Duodenal mucosa (tissue), 2 donors: ENCODE measurements at regions not wholly inside any gene's neighbourhood (a gene's known extent, or its start where the extent isn't known, plus 50 kb on each side); places are given as distances from the start of the nearest gene placed in this dataset.

ENCODE experiments used
- H3K27ac ChIP-seq: one replicate; pipeline ENCODE4 v1.7.0; 2013; ENCODE audit warnings: low read depth, low read length
- H3K27me3 ChIP-seq, 2 donors: one replicate each; pipeline ENCODE4 v1.7.0; 2013; ENCODE audit warnings: low read length in 2 of 2, control low read depth in 1 of 2; ENCODE audit not compliant: insufficient read depth in 2 of 2, control insufficient read depth in 1 of 2
- H3K36me3 ChIP-seq, 2 donors: one replicate each; pipeline ENCODE4 v1.7.0; 2013; ENCODE audit warnings: low read length in 2 of 2, control low read depth in 1 of 2; ENCODE audit not compliant: insufficient read depth in 2 of 2, control insufficient read depth in 1 of 2
- H3K4me1 ChIP-seq, 2 donors: one replicate each; pipeline ENCODE4 v1.7.0; 2013; ENCODE audit warnings: low read length in 2 of 2, control low read depth in 1 of 2; ENCODE audit not compliant: insufficient read depth in 2 of 2, control insufficient read depth in 1 of 2
- H3K4me3 ChIP-seq, 2 donors: one replicate each; pipeline ENCODE4 v1.7.0; 2013; ENCODE audit warnings: low read length in 2 of 2, low read depth in 1 of 2
- H3K9ac ChIP-seq, 2 donors: one replicate each; pipeline ENCODE4 v1.7.0; 2013; ENCODE audit warnings: low read length in 2 of 2, low read depth in 1 of 2
- H3K9me3 ChIP-seq, 2 donors: one replicate each; pipeline ENCODE4 v1.7.0; 2013; ENCODE audit warnings: low read length in 2 of 2, control low read depth in 1 of 2; ENCODE audit not compliant: control insufficient read depth in 1 of 2

DNA sequence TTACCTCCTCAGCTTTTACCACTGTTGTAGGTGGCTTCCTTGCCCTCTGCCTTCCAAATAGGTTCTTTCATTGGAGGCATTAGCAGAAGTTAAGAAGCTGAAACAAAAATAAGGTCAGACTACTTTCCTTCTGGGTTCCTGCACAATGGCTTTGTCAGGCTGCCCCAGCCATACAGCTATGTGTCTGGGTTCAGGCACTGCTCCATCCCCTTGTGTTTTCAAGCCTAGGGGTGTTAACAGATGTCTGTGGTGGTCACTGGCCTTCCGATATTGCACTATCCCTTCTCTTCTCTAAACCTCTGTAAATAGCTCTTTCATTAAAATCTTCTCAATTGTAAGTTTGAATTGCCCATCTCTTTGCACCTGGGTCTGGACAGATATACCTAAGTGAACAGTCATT, 728.9 kb downstream of the SLC16A7 start:
- no peak overlapping the region for H3K9ac ChIP-seq
- H3K4me1 ChIP-seq: no peaks in the 10 kb centered on the region
- H3K9me3 ChIP-seq: no peaks in the 10 kb centered on the region
- no peak overlapping the region for H3K4me3 ChIP-seq
- H3K27ac ChIP-seq: no peak overlapping the region
- H3K36me3 ChIP-seq: no peaks in the 10 kb centered on the region
- no peaks in the 10 kb centered on the region for H3K27me3 ChIP-seq

DNA sequence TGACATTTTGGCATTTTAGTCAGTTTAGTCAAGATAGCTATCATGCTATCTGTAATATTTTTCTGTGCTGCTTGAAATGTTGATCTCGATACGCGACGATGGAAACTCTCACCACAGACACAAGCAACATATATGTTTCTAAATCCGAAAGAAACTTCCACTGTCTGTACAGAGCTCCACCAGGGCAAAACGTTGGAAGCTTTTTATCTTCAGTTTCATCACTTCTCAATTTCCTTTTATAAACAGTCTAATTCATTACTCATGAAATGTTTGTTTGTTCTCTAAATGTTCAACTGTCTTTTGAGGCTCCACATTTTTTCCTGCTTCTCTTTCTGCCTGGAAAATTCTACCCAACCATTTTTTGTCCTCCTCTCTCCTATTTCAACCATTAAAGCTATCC, 737.6 kb downstream of the SLC16A7 start:
- no peaks in the 10 kb centered on the region for H3K36me3 ChIP-seq
- no peaks in the 10 kb centered on the region for H3K4me1 ChIP-seq
- no peaks in the 10 kb centered on the region for H3K9me3 ChIP-seq
- H3K27me3 ChIP-seq: no peaks in the 10 kb centered on the region
- no peak overlapping the region for H3K27ac ChIP-seq
- H3K4me3 ChIP-seq: no peak overlapping the region
- no peak overlapping the region for H3K9ac ChIP-seq

DNA sequence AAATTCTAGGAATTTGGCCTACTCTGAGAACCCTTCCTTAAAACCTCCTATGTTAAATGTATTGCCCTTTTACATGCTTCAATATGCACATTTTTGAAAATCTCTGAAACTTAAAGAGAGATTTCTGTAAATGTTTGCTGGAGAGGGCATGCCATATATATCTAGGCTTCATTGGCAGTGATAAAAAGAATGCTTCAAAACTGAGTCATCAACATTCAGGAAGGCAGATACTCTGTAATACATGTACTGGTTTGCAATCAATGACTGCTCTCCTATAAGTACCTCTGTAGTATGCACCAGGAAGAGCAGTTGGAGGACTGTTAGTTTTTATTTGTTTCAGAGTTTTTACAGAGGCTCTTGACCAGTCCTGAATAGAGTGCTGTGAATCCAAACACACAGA, 739.9 kb downstream of the SLC16A7 start:
- Histone ChIP-seq H3K4me1 (no peaks in the 10 kb centered on the region), H3K9ac (no peak overlapping the region), H3K36me3 (no peaks in the 10 kb centered on the region), H3K27ac (no peak overlapping the region), H3K9me3 (no peaks in the 10 kb centered on the region), H3K4me3 (no peak overlapping the region), H3K27me3 (no peaks in the 10 kb centered on the region)

DNA sequence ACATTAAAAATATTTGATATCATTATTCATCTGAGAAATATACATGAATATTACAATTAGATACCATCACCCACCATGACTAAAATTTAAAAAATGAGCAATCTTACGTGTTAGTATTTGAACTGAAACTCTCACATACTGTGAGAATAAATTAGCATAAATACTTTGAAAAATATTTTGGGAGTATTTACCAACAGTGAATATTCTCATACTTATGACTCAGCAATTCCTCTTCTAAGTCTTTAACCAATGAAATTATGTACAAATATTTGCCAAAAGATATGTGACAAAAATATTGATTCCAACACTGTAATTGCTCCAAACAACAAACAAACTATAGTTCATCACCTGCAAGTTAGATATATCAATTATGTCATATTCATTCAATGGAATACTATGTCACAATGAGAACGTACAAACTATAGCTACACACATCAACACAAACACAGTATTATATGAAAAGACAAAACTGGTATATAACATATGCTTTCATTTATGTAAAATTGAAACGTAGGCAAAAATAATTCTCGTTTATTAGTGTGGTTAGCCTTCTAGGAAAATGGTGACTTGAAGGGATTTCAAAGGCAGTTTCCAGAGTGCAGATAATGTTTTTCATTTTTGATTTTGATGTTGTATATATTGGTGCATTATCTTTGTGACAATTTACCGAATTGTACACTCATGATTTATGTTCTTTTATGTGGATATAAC, 742.2 kb downstream of the SLC16A7 start:
- Histone ChIP-seq H3K4me3 (no peak overlapping the region), H3K27me3 (no peaks in the 10 kb centered on the region), H3K9ac (no peak overlapping the region)

DNA sequence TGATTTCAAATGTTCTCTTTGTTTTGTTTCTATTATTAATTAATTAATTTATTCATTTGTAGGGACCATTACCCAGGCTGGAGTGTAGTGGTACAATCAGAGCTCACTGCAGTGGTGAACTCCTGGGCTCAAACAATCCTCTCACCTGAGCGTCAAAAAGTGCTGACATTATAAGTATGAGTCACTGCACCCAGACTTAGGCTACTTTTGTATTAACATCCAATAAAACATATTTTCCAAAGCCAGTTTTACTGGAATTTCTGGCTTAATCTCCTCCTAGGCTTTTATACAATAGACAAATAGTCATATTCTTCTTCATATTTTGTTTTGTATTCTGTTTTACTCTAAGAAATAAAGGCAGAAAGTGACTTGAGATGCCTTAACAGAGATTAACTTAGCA, 749.6 kb downstream of the SLC16A7 start:
- Histone ChIP-seq H3K9me3 (peaks cover 0 to 4% of the 10 kb centered on the region in 2 donors), H3K4me1 (no peaks in the 10 kb centered on the region), H3K36me3 (no peaks in the 10 kb centered on the region), H3K27me3 (no peaks in the 10 kb centered on the region), H3K27ac (no peak overlapping the region), H3K4me3 (no peak overlapping the region), H3K9ac (no peak overlapping the region)

More for the DNA sequence above, 742.2 kb downstream of the SLC16A7 start:
- H3K27ac ChIP-seq: no peak overlapping the region
- no peaks in the 10 kb centered on the region for H3K4me1 ChIP-seq
- peaks cover 0 to 4% of the 10 kb centered on the region in 2 donors for H3K9me3 ChIP-seq
- H3K36me3 ChIP-seq: no peaks in the 10 kb centered on the region

DNA sequence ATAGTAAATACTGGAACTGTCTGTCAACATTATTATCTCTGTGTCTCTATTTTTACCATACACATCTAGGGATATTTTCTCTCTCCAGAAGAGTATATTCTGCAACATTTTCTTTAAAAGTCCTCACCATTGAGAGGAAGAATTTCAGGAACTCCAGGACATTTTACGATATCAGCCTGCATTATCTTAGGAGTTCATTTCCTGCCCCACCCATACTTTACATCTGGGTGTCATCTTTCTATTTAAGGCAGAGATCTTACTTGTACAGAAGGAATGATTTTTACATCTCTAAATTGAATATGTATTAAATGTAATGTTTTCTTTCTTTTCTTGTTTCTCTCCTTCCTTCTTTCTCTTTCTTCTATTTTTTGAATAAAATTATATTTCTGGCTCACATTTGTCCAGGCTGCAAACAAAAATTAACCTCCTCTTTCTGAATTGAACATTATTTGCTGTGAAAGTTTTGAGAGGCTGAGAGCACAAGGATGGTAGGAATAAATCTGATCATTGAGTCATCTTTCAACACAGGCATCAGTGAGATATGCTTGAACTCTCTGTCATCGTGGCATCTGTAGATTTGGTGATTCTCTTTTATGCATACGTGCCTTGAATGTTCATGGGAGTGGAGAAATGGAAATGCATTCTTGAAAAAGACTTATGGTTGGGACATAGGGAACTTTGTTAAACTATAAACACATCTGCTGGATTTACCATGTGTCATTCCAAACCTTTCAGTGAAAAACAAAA, 753.6 kb downstream of the SLC16A7 start:
- no peaks in the 10 kb centered on the region for H3K4me1 ChIP-seq
- H3K4me3 ChIP-seq: no peak overlapping the region
- H3K9me3 ChIP-seq: no peaks in the 10 kb centered on the region
- no peak overlapping the region for H3K27ac ChIP-seq
- H3K27me3 ChIP-seq: no peaks in the 10 kb centered on the region
- no peaks in the 10 kb centered on the region for H3K36me3 ChIP-seq
- H3K9ac ChIP-seq: no peak overlapping the region

DNA sequence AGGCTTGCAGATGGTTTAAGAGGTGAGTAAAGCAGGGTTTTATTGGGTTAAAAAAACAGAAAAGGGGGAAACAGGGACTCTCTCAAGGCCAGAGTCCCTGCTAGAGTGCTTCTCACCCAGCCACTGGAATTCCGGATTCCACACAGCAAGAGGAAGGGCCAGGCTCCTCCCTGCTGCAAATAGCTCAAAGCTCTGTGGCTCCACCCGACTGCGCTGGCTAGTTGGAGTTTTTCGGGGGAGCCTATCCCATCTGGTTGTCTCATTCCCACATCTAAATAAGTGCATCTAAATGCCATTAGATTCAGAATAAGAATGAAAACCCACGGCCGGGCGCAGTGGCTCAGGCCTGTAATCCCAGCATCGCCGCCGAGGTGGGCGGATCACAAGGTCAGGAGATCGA, 791.5 kb downstream of the SLC16A7 start:
- Histone ChIP-seq H3K27ac (no peak overlapping the region), H3K27me3 (no peaks in the 10 kb centered on the region), H3K9me3 (peaks cover 0 to 7% of the 10 kb centered on the region in 2 donors), H3K36me3 (no peaks in the 10 kb centered on the region), H3K4me1 (no peaks in the 10 kb centered on the region), H3K4me3 (no peak overlapping the region), H3K9ac (no peak overlapping the region)

DNA sequence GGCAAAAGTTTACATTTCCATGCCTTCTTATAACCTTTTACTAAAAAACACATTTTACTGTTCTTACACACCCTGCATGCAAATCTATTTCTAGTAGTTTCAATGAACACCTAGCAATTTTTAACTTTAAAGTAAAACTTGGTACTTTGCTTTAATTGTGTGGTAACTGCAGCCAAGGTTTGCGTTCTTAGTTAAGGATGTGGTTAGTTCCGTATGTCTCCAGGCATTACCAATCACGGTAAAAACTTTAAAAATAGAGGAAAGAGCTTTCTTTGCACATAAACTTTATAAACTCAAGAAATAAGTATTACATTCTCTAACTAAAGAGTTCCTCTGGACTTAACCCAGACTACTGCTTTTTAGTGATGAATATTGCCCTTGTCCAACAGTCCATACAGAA, 795.2 kb downstream of the SLC16A7 start:
- peaks cover 0 to 11% of the 10 kb centered on the region in 2 donors for H3K9me3 ChIP-seq
- H3K9ac ChIP-seq: no peak overlapping the region
- no peak overlapping the region for H3K4me3 ChIP-seq
- no peaks in the 10 kb centered on the region for H3K4me1 ChIP-seq
- no peak overlapping the region for H3K27ac ChIP-seq
- no peaks in the 10 kb centered on the region for H3K27me3 ChIP-seq
- no peaks in the 10 kb centered on the region for H3K36me3 ChIP-seq

DNA sequence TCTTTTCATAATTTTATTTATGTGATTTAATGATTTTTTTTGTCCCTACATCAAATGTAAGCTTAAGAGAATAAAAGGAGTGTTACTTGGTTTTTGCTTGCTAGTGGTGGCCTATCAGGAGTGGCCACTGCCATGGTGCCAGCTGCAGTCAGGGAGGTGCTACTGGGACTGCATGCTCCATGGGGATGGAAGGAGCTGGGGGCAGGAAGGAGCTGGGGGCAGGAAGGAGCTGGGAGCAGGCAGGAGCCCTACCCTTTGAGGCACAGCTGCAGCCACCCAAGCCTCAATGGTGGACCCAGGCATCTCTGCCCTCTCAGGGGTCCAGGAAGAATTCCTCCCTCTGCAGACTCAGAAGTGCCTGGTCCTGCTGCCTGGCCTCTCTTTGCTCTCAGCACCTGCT, 796.0 kb downstream of the SLC16A7 start:
- Histone ChIP-seq H3K27ac (no peak overlapping the region), H3K4me3 (no peak overlapping the region), H3K4me1 (no peaks in the 10 kb centered on the region), H3K36me3 (no peaks in the 10 kb centered on the region), H3K9me3 (peaks cover 0 to 11% of the 10 kb centered on the region in 2 donors), H3K9ac (no peak overlapping the region), H3K27me3 (no peaks in the 10 kb centered on the region)

DNA sequence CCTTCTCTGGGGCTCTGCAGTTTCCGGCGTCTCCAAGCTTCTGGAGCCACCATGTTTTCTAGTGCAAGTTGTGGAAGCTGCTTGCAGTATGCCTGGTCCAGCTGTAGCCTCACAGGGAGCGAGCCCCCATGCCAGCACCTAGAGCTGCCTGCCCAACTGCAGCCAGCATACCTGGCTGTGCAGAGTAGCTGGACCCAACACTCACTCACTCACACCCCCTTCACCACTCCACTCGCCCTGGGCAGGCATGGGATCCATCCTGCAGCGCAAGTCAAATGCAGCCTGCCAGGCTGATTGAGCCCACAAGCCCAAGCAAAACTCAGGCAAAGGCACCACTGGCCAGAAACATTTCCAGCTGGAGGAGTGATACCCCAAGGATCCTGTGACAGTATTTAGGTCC, 797.3 kb downstream of the SLC16A7 start:
- H3K4me3 ChIP-seq: no peak overlapping the region
- H3K4me1 ChIP-seq: no peaks in the 10 kb centered on the region
- H3K27me3 ChIP-seq: no peaks in the 10 kb centered on the region
- peaks cover 0 to 11% of the 10 kb centered on the region in 2 donors for H3K9me3 ChIP-seq
- no peak overlapping the region for H3K9ac ChIP-seq
- no peak overlapping the region for H3K27ac ChIP-seq
- H3K36me3 ChIP-seq: no peaks in the 10 kb centered on the region
